Esophagus squamous epithelium (tissue), 4 donors: ENCODE measurements at regions not wholly inside any gene's neighbourhood (a gene's known extent, or its start where the extent isn't known, plus 50 kb on each side); places are given as distances from the start of the nearest gene placed in this dataset.

Experiments
- POLR2A ChIP-seq, 4 donors: fragments of 450-650 bp; IDR thresholded peaks; one replicate each; pipeline ENCODE4 v1.6.1; 2017; ENCODE audit warnings: antibody characterized with exemption in 4 of 4, mild to moderate bottlenecking in 4 of 4, moderate library complexity in 3 of 4
- TF ChIP-seq, protein P1 (sequence below), 6 experiments: fragments of 450-650 bp in 4 of 6; fragments of 200-600 bp in 2 of 6; sonication (generic) in 2 of 6; IDR thresholded peaks; one replicate each; pipeline ENCODE4 v1.5.1; 2016 to 2019; ENCODE audit warnings: antibody characterized with exemption in 6 of 6, mild to moderate bottlenecking in 4 of 6, moderate library complexity in 4 of 6

DNA sequence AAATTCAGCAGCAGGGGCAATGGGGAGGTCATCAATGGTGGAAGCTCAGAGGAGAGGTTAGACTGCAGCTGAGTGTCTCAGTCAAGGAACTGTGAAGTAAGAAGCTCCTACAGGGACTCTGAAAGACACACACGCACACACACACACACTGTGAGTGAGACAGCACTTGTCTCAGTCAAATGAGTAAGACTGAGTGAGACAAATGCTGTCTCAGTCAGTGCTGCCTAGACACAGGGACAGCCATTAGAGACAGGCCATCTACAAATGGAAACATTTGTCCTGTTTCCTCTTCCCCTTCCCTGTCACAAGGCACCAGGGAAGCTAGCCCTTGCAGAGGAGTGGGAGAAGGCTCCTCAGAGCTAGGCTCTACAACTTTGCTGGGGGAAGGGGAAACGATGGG lies 577.4 kb upstream of the GCFC2 start:
- TF ChIP-seq, protein P1, sequence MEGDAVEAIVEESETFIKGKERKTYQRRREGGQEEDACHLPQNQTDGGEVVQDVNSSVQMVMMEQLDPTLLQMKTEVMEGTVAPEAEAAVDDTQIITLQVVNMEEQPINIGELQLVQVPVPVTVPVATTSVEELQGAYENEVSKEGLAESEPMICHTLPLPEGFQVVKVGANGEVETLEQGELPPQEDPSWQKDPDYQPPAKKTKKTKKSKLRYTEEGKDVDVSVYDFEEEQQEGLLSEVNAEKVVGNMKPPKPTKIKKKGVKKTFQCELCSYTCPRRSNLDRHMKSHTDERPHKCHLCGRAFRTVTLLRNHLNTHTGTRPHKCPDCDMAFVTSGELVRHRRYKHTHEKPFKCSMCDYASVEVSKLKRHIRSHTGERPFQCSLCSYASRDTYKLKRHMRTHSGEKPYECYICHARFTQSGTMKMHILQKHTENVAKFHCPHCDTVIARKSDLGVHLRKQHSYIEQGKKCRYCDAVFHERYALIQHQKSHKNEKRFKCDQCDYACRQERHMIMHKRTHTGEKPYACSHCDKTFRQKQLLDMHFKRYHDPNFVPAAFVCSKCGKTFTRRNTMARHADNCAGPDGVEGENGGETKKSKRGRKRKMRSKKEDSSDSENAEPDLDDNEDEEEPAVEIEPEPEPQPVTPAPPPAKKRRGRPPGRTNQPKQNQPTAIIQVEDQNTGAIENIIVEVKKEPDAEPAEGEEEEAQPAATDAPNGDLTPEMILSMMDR (IDR thresholded peaks at IDR 0.05), result no peak
- TF ChIP-seq POLR2A (IDR thresholded peaks at IDR 0.05), result no peak
